Neural progenitor cell (in vitro differentiated cells): ENCODE measurements at regions not wholly inside any gene's neighbourhood (a gene's known extent, or its start where the extent isn't known, plus 50 kb on each side); places are given as distances from the start of the nearest gene placed in this dataset.

Experiments used
- DNase-seq: peaks from one replicate; pipeline ENCODE4 v3.0.0-alpha.2; 2016; ENCODE audit warnings: low spot score
- H2AFZ ChIP-seq: fragments of 200-600 bp; sonication (generic); replicated peaks from 2 replicates; pipeline ENCODE4 v1.6.1; 2016; ENCODE audit warnings: antibody characterized with exemption
- H3F3A ChIP-seq: fragments of 200-600 bp; sonication (generic); 2 replicates; pipeline ENCODE4 v1.6.1; 2016; ENCODE audit warnings: antibody characterized with exemption, low read depth
- H3K27ac ChIP-seq: fragments of 200-600 bp; sonication (generic); 2 replicates; pipeline ENCODE4 v1.5.1; 2016; ENCODE audit warnings: mild to moderate bottlenecking
- H3K27me3 ChIP-seq: fragments of 200-600 bp; sonication (generic); 2 replicates; pipeline ENCODE4 v1.6.1; 2016; ENCODE audit warnings: mild to moderate bottlenecking, moderate library complexity
- H3K36me3 ChIP-seq: fragments of 200-600 bp; sonication (generic); 2 replicates; pipeline ENCODE4 v1.5.1; 2016
- H3K4me1 ChIP-seq: fragments of 200-600 bp; sonication (generic); 2 replicates; pipeline ENCODE4 v1.6.1; 2016; ENCODE audit warnings: mixed run types
- H3K4me2 ChIP-seq: fragments of 200-600 bp; sonication (generic); 2 replicates; pipeline ENCODE4 v1.6.1; 2016
- H3K4me3 ChIP-seq: fragments of 200-600 bp; sonication (generic); 2 replicates; pipeline ENCODE4 v1.5.1; 2016
- H3K79me2 ChIP-seq: fragments of 200-600 bp; sonication (generic); 2 replicates; pipeline ENCODE4 v1.6.1; 2016; ENCODE audit warnings: low read depth
- H3K9ac ChIP-seq: fragments of 200-600 bp; sonication (generic); 2 replicates; pipeline ENCODE4 v1.6.1; 2016
- H3K9me3 ChIP-seq: fragments of 200-600 bp; sonication (generic); 2 replicates; pipeline ENCODE4 v1.5.1; 2016; ENCODE audit warnings: low read depth
- H4K20me1 ChIP-seq: fragments of 200-600 bp; sonication (generic); 2 replicates; pipeline ENCODE4 v1.6.1; 2016; ENCODE audit warnings: low read depth
- H3K27ac Mint-ChIP-seq: 3 replicates; pipeline ENCODE4 v1.8.0; 2021; ENCODE audit warnings: mixed read lengths
- H3K27me3 Mint-ChIP-seq: 2 replicates; pipeline ENCODE4 v1.8.0; 2022; ENCODE audit warnings: low read depth, mild to moderate bottlenecking, inconsistent platforms, moderate library complexity, mixed read lengths; ENCODE audit not compliant: insufficient read depth
- H3K36me3 Mint-ChIP-seq: 3 replicates; pipeline ENCODE4 v1.8.0; 2021; ENCODE audit warnings: mixed read lengths
- H3K4me1 Mint-ChIP-seq: 3 replicates; pipeline ENCODE4 v1.8.0; 2021; ENCODE audit warnings: mixed read lengths
- H3K4me3 Mint-ChIP-seq: 3 replicates; pipeline ENCODE4 v1.8.0; 2021; ENCODE audit warnings: mild to moderate bottlenecking, moderate library complexity, mixed read lengths
- H3K9me3 Mint-ChIP-seq: 3 replicates; pipeline ENCODE4 v1.8.0; 2020; ENCODE audit warnings: mixed read lengths
- CTCF ChIP-seq: fragments of 200-600 bp; sonication (generic); IDR thresholded peaks from 2 replicates; pipeline ENCODE4 v1.5.1; 2017; ENCODE audit warnings: antibody characterized with exemption, mild to moderate bottlenecking
- EZH2 ChIP-seq: fragments of 200-600 bp; sonication (generic); IDR thresholded peaks from 2 replicates; pipeline ENCODE4 v1.6.1; 2017; ENCODE audit warnings: antibody characterized with exemption, mild to moderate bottlenecking, moderate library complexity
- EZH2phosphoT487 ChIP-seq: fragments of 200-600 bp; sonication (generic); IDR thresholded peaks from 2 replicates; pipeline ENCODE4 v1.6.1; 2017; ENCODE audit warnings: antibody characterized with exemption

DNA sequence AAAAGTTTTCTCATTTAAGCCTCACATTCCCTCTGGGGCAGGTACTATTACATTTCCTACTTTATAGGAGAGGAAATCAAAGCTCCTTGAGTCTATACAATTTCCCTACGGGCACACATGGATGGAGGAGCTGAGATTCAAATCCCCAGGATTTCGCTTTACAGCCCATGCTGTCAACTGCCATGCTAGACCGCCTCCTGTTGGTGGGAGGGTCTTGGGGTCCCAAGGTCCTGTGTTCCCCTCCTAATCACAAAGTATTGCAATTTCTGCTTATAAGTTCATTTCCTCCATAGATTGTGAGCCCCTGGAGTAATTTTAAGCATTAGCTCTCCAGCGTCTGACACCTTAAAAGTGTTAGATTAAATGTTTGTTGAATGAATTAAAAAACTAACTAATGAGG lies 95.9 kb upstream of the SMARCA2 start:
- no peak overlapping the region for H2AFZ ChIP-seq
- H3K27me3 Mint-ChIP-seq = peaks cover 3% of the 10 kb centered on the region
- H3K79me2 ChIP-seq = no peaks in the 10 kb centered on the region
- H3K9me3 ChIP-seq = no peaks in the 10 kb centered on the region
- no peaks in the 10 kb centered on the region for H3K36me3 Mint-ChIP-seq
- no peaks in the 10 kb centered on the region for H3K27me3 ChIP-seq
- no peak overlapping the region for H3K4me3 Mint-ChIP-seq
- H4K20me1 ChIP-seq = no peaks in the 10 kb centered on the region
- no peak for DNase-seq
- H3K9ac ChIP-seq = no peak overlapping the region
- H3K4me1 ChIP-seq = no peaks in the 10 kb centered on the region
- H3K27ac ChIP-seq = no peak overlapping the region
- H3K36me3 ChIP-seq = no peaks in the 10 kb centered on the region
- no peaks in the 10 kb centered on the region for H3F3A ChIP-seq
- no peak overlapping the region for H3K27ac Mint-ChIP-seq
- H3K4me1 Mint-ChIP-seq = peaks cover 23% of the 10 kb centered on the region
- no peak overlapping the region for H3K4me2 ChIP-seq
- H3K9me3 Mint-ChIP-seq = peaks cover 2% of the 10 kb centered on the region
- TF ChIP-seq EZH2 (no peak), EZH2phosphoT487 (no peak), CTCF (no peak)
- H3K4me3 ChIP-seq = no peak overlapping the region

DNA sequence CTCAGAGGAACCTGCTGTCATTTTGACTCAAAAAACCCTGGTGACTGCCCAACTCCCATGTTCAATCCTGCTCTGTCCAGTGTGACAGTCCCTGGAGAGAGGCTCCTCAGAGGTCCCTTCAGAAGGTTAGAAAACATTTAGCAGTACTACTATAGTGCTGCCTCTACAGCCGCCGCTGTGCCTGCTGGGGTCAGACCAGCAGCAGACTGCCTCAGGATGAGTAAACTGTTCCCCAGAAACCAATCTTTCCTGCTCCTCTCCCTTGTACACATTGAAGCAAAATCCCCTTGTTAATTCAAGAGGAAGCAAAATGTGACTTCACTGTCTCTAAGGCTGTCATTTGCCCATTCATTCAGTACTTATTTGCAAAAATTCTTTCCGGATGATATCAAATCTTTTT lies 94.8 kb upstream of the SMARCA2 start:
- Histone ChIP-seq H3K4me2 (no peak overlapping the region), H3K9ac (no peak overlapping the region), H2AFZ (no peak overlapping the region), H3K27me3 (no peaks in the 10 kb centered on the region), H3F3A (no peaks in the 10 kb centered on the region), H3K79me2 (no peaks in the 10 kb centered on the region), H3K36me3 (no peaks in the 10 kb centered on the region), H3K27ac (no peak overlapping the region), H4K20me1 (no peaks in the 10 kb centered on the region), H3K4me1 (no peaks in the 10 kb centered on the region), H3K9me3 (no peaks in the 10 kb centered on the region), H3K4me3 (no peak overlapping the region)
- TF ChIP-seq CTCF (no peak), EZH2phosphoT487 (no peak), EZH2 (no peak)
- no peaks in the 10 kb centered on the region for H3K36me3 Mint-ChIP-seq
- H3K9me3 Mint-ChIP-seq = peaks cover 2% of the 10 kb centered on the region
- H3K4me1 Mint-ChIP-seq = peaks cover 23% of the 10 kb centered on the region
- H3K27ac Mint-ChIP-seq = no peak overlapping the region
- no peak for DNase-seq
- no peak overlapping the region for H3K4me3 Mint-ChIP-seq
- H3K27me3 Mint-ChIP-seq = peaks cover 3% of the 10 kb centered on the region

- DNase-seq = peak; percentile 31
- no peaks in the 10 kb centered on the region for H3K9me3 ChIP-seq
Measured at GRCh38 chr9:1922026-1922425, 93.1 kb upstream of the SMARCA2 start.

More at GRCh38 chr9:1922026-1922425, 93.1 kb upstream of the SMARCA2 start:
- Mint-ChIP-seq H3K9me3 (no peaks in the 10 kb centered on the region), H3K4me3 (no peak overlapping the region), H3K27me3 (peaks cover 3% of the 10 kb centered on the region), H3K4me1 (peaks cover 22% of the 10 kb centered on the region), H3K36me3 (no peaks in the 10 kb centered on the region), H3K27ac (no peak overlapping the region)
- peak overlapping the region; percentile 22 for H2AFZ ChIP-seq
- H3K4me2 ChIP-seq = no peak overlapping the region
- H3K27me3 ChIP-seq = no peaks in the 10 kb centered on the region
- no peaks in the 10 kb centered on the region for H3K79me2 ChIP-seq
- TF ChIP-seq CTCF = peak; percentile 29
- no peak for TF ChIP-seq EZH2phosphoT487
- no peaks in the 10 kb centered on the region for H3F3A ChIP-seq
- H3K27ac ChIP-seq = no peak overlapping the region
- H3K9ac ChIP-seq = no peak overlapping the region
- H3K4me3 ChIP-seq = no peak overlapping the region
- H3K4me1 ChIP-seq = peaks cover 2% of the 10 kb centered on the region
- H3K36me3 ChIP-seq = no peaks in the 10 kb centered on the region
- H4K20me1 ChIP-seq = no peaks in the 10 kb centered on the region
